OCI-LY7 (cell line): ENCODE measurements at regions not wholly inside any gene's neighbourhood (a gene's known extent, or its start where the extent isn't known, plus 50 kb on each side); places are given as distances from the start of the nearest gene placed in this dataset.

Experiments used
- BruUV-seq: library from RNA; stranded (reverse); fragments of 400-500 nt; replicated peaks from 2 replicates; lab custom pipeline; 2021; lab: Mats Ljungman, UMichigan
- CTCF ChIA-PET: fragments of 300-600 bp; sonication (Branson Sonifier 250); formaldehyde crosslinking; loops from one replicate; lab custom pipeline; 2022; ENCODE audit warnings: antibody characterized with exemption; ENCODE audit not compliant: unreplicated experiment; lab: Charles Lee
- POLR2A ChIA-PET: fragments of 300-600 bp; sonication (Branson Sonifier 250); formaldehyde crosslinking; loops from one replicate; lab custom pipeline; 2022; ENCODE audit warnings: antibody characterized with exemption; lab: Charles Lee
- DNase-seq: peaks from one replicate; pipeline ENCODE4 v3.0.0-alpha.2; 2015; ENCODE audit warnings: low spot score
- H2AFZ ChIP-seq: fragments of 200-600 bp; sonication (generic), shearing (Covaris generic); 2 replicates; pipeline ENCODE4 v1.6.1; 2014; ENCODE audit warnings: mild to moderate bottlenecking, antibody characterized with exemption, low read length, moderate library complexity
- H3K27ac ChIP-seq: fragments of 200-600 bp; sonication (generic); 2 replicates; pipeline ENCODE4 v1.5.1; 2014; ENCODE audit warnings: mixed run types, low read depth, mild to moderate bottlenecking, moderate library complexity, low read length, inconsistent platforms; ENCODE audit not compliant: poor library complexity, severe bottlenecking
- H3K36me3 ChIP-seq: fragments of 200-600 bp; sonication (generic); 2 replicates; pipeline ENCODE4 v1.6.1; 2014; ENCODE audit warnings: mild to moderate bottlenecking, antibody characterized with exemption, low read length, moderate library complexity, mixed read lengths; ENCODE audit not compliant: insufficient read depth
- H3K4me1 ChIP-seq: fragments of 200-600 bp; sonication (generic); 2 replicates; pipeline ENCODE4 v1.5.1; 2014; ENCODE audit warnings: mild to moderate bottlenecking, low read length; ENCODE audit not compliant: insufficient read depth, poor library complexity, severe bottlenecking
- H3K4me2 ChIP-seq: fragments of 200-600 bp; sonication (generic); 2 replicates; pipeline ENCODE4 v1.6.1; 2014; ENCODE audit warnings: mild to moderate bottlenecking, low read length
- H3K4me3 ChIP-seq: fragments of 200-600 bp; sonication (generic); 2 replicates; pipeline ENCODE4 v1.5.1; 2014; ENCODE audit warnings: mild to moderate bottlenecking, low read depth, low read length; ENCODE audit not compliant: poor library complexity, severe bottlenecking
- H3K79me2 ChIP-seq: fragments of 200-600 bp; sonication (generic); 2 replicates; pipeline ENCODE4 v1.6.1; 2016; ENCODE audit warnings: low read depth, mild to moderate bottlenecking, low read length, moderate library complexity, mixed read lengths; ENCODE audit not compliant: insufficient read depth
- H3K9me2 ChIP-seq: fragments of 200-600 bp; sonication (generic); 2 replicates; pipeline ENCODE4 v1.6.1; 2016; ENCODE audit warnings: mild to moderate bottlenecking, low read length, mixed read lengths; ENCODE audit not compliant: insufficient read depth
- H3K9me3 ChIP-seq: fragments of 200-600 bp; sonication (generic); 2 replicates; pipeline ENCODE4 v1.6.1; 2014; ENCODE audit warnings: mild to moderate bottlenecking, mixed run types, low read length, mixed read lengths
- H4K20me1 ChIP-seq: fragments of 200-600 bp; sonication (generic); 2 replicates; pipeline ENCODE4 v1.6.1; 2014; ENCODE audit warnings: mild to moderate bottlenecking, antibody characterized with exemption, low read length, moderate library complexity, mixed read lengths; ENCODE audit not compliant: insufficient read depth
- EZH2phosphoT487 ChIP-seq: fragments of 200-600 bp; sonication (generic); IDR thresholded peaks from 2 replicates; pipeline ENCODE4 v1.6.1; 2018; ENCODE audit warnings: low read depth, borderline replicate concordance, mild to moderate bottlenecking, mixed run types, antibody characterized with exemption, low read length, moderate library complexity, mixed read lengths
- intact Hi-C: fragments of 100-400 bp; cut with micrococcal nuclease; formaldehyde crosslinking; loops from one replicate; pipeline ENCODE4 v1.10.0; 2022; ENCODE audit not compliant: unreplicated experiment
- TF ChIP-seq, protein P1 (sequence below): fragments of 200-600 bp; sonication (generic); conservative IDR thresholded peaks from 2 replicates; pipeline ENCODE4 v1.5.1; 2014; ENCODE audit warnings: mild to moderate bottlenecking, antibody characterized with exemption, low read length, moderate library complexity, mixed read lengths

DNA sequence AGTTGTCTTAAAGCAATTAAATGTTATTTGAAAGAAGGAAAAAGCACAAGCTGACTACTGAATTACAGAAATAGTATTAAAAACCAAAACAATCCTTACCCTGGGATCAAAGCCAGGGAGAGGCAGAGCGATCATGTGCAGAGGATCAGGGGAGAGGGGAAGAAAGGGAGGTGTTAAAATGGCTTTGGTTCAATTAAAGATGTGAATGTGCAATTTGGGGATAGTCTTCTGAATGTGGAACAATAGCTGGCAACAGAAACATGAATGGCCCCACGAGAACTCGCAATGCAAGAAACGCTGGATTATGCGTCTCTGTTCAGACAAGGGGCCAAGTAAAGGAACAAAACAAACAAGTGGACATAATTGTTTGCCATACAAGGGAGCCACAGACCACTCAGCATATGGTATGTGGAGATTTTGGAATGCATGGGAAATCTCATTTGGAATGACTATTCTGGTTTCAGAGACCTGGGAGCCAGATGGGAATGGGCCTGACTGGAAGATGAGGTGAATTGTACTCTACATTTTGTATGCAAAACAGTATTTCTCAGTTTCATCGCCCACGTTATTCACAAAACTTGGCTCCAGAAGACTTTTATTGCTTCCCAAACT, 155.4 kb downstream of the SLC4A3 start:
- intact Hi-C loops = no loop called here
- no TSS peak for BruUV-seq
- no peaks in the 10 kb centered on the region for H3K79me2 ChIP-seq
- no peaks in the 10 kb centered on the region for H4K20me1 ChIP-seq
- ChIA-PET CTCF (no interaction called here), POLR2A (interaction anchor here (0.7 kb wide), 1 partner anchor 78 kb away, joined by 3 read pairs; no protein-coding TSS in a partner anchor)
- H3K36me3 ChIP-seq = no peaks in the 10 kb centered on the region
- H3K4me3 ChIP-seq = no peak overlapping the region
- no peak overlapping the region for H3K27ac ChIP-seq
- no peak for TF ChIP-seq EZH2phosphoT487
- TF ChIP-seq, protein P1, sequence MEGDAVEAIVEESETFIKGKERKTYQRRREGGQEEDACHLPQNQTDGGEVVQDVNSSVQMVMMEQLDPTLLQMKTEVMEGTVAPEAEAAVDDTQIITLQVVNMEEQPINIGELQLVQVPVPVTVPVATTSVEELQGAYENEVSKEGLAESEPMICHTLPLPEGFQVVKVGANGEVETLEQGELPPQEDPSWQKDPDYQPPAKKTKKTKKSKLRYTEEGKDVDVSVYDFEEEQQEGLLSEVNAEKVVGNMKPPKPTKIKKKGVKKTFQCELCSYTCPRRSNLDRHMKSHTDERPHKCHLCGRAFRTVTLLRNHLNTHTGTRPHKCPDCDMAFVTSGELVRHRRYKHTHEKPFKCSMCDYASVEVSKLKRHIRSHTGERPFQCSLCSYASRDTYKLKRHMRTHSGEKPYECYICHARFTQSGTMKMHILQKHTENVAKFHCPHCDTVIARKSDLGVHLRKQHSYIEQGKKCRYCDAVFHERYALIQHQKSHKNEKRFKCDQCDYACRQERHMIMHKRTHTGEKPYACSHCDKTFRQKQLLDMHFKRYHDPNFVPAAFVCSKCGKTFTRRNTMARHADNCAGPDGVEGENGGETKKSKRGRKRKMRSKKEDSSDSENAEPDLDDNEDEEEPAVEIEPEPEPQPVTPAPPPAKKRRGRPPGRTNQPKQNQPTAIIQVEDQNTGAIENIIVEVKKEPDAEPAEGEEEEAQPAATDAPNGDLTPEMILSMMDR = no peak
- H3K4me1 ChIP-seq = no peaks in the 10 kb centered on the region
- H3K9me2 ChIP-seq = no peaks in the 10 kb centered on the region
- no peaks in the 10 kb centered on the region for H3K9me3 ChIP-seq
- no peak overlapping the region for H3K4me2 ChIP-seq
- H2AFZ ChIP-seq = no peak overlapping the region
- no peak for DNase-seq

DNA sequence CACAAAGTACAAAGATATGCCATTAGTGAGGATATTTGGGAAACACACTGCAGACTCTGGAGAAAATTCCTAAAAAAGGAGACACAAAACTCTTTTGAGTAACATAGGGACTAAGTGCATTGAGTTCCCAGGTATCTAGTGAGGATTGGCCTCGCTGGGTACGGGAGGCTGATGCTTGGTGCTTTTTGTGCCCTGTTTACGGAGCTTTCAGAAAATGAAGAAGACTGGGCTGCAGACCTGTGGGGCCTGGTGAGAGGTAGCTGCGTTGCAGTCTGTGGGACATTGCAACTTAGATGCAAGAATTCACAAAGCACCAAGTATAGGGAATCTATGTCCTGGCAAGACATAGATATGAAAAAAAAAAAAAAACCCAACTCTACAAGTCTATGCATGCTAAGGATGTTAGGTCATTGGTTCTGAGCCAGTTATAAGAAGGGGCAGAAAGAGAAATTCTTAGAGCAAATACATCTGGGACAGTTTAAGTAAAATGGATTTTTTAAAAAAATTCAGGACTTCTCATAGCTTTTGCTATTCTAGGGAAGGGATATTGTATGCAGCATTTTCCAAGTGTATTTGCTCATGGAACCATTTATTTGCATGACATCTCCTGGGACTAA, 156.0 kb downstream of the SLC4A3 start:
- TF ChIP-seq EZH2phosphoT487 = no peak
- TF ChIP-seq, protein P1 = no peak
- H3K4me2 ChIP-seq = no peak overlapping the region
- H3K4me1 ChIP-seq = no peaks in the 10 kb centered on the region
- no peak overlapping the region for H3K4me3 ChIP-seq
- ChIA-PET CTCF (interaction anchor here (0.7 kb wide), 1 partner anchor 68 kb away, joined by 3 read pairs; no protein-coding TSS in a partner anchor), POLR2A (no interaction called here)
- intact Hi-C loops = no loop called here
- H3K36me3 ChIP-seq = no peaks in the 10 kb centered on the region
- H3K27ac ChIP-seq = no peak overlapping the region
- H3K9me3 ChIP-seq = no peaks in the 10 kb centered on the region
- no peaks in the 10 kb centered on the region for H3K79me2 ChIP-seq
- no peaks in the 10 kb centered on the region for H4K20me1 ChIP-seq
- BruUV-seq = no TSS peak
- no peaks in the 10 kb centered on the region for H3K9me2 ChIP-seq
- H2AFZ ChIP-seq = no peak overlapping the region
- DNase-seq = no peak

DNA sequence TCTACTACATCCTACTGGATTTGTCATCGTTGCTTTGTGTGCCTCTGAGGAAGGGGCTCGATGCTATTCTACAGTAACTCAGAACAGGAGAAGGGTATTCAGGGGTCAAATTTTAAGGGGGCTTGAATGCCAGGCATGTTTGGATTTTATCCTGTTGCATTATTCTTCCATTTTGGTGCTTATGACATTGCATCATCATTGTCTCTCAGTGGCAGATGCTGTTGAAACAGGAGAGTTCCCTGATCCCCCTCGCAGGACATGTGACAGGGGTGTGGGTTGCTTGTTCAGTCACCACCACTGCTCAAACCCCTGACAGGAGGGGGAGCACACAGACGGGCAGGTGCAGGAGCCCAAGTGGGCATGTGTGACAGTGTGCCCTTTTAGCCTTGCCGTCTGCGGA, 156.7 kb downstream of the SLC4A3 start:
- no TSS peak for BruUV-seq
- Histone ChIP-seq H2AFZ (no peak overlapping the region), H3K79me2 (no peaks in the 10 kb centered on the region), H3K4me1 (no peaks in the 10 kb centered on the region), H3K4me2 (no peak overlapping the region), H3K9me3 (no peaks in the 10 kb centered on the region), H4K20me1 (no peaks in the 10 kb centered on the region), H3K27ac (no peak overlapping the region), H3K4me3 (no peak overlapping the region), H3K36me3 (no peaks in the 10 kb centered on the region), H3K9me2 (no peaks in the 10 kb centered on the region)
- intact Hi-C loops = no loop called here
- no peak for DNase-seq
- ChIA-PET CTCF (interaction anchor here (0.7 kb wide), 1 partner anchor 69 kb away, joined by 3 read pairs; no protein-coding TSS in a partner anchor), POLR2A (no interaction called here)
- TF ChIP-seq, protein P1 = no peak
- TF ChIP-seq EZH2phosphoT487 = no peak
